Activated CD8-positive, alpha-beta T cell treated with anti-CD3 and anti-CD28 coated beads for 36 hours (primary cell): ENCODE measurements at regions not wholly inside any gene's neighbourhood (a gene's known extent, or its start where the extent isn't known, plus 50 kb on each side); places are given as distances from the start of the nearest gene placed in this dataset.

ENCODE experiments used
- ATAC-seq: fragments of 200-7000 bp; cut with Tn5 transposase; one replicate; pipeline ENCODE4 v1.10.0; 2021; ENCODE audit warnings: mild to moderate bottlenecking, moderate library complexity
- CTCF ChIA-PET: fragments of 350-600 bp; sonication (Branson Sonifier 250); formaldehyde crosslinking; loops from one replicate; lab custom pipeline; 2021; ENCODE audit warnings: antibody characterized with exemption; lab: Charles Lee
- POLR2A ChIA-PET: fragments of 350-600 bp; sonication (Branson Sonifier 250); formaldehyde crosslinking; loops from one replicate; lab custom pipeline; 2021; ENCODE audit warnings: antibody characterized with exemption; lab: Charles Lee
- DNase-seq: peaks from one replicate; pipeline ENCODE4 v3.0.0-alpha.2; 2020
- H3K27ac Mint-ChIP-seq: one replicate; pipeline ENCODE4 v1.8.0; 2021; ENCODE audit warnings: mild to moderate bottlenecking, mixed read lengths
- H3K27me3 Mint-ChIP-seq: one replicate; pipeline ENCODE4 v1.8.0; 2021; ENCODE audit warnings: mixed read lengths
- H3K36me3 Mint-ChIP-seq: one replicate; pipeline ENCODE4 v1.8.0; 2021; ENCODE audit warnings: low read depth, mixed read lengths
- H3K4me1 Mint-ChIP-seq: one replicate; pipeline ENCODE4 v1.8.0; 2021; ENCODE audit warnings: low read depth, mixed read lengths
- H3K4me3 Mint-ChIP-seq: one replicate; pipeline ENCODE4 v1.8.0; 2021; ENCODE audit warnings: mild to moderate bottlenecking, moderate library complexity, mixed read lengths
- H3K9me3 Mint-ChIP-seq: one replicate; pipeline ENCODE4 v1.8.0; 2021; ENCODE audit warnings: mixed read lengths
- intact Hi-C: fragments of 100-400 bp; cut with micrococcal nuclease; formaldehyde crosslinking; loops from one replicate; pipeline ENCODE4 v1.10.0; 2022
- TF ChIP-seq, protein P1 (sequence below): fragments of 200-600 bp; IDR thresholded peaks from one replicate; pipeline ENCODE4 v1.8.0; 2022; ENCODE audit warnings: antibody characterized with exemption, mild to moderate bottlenecking

DNA sequence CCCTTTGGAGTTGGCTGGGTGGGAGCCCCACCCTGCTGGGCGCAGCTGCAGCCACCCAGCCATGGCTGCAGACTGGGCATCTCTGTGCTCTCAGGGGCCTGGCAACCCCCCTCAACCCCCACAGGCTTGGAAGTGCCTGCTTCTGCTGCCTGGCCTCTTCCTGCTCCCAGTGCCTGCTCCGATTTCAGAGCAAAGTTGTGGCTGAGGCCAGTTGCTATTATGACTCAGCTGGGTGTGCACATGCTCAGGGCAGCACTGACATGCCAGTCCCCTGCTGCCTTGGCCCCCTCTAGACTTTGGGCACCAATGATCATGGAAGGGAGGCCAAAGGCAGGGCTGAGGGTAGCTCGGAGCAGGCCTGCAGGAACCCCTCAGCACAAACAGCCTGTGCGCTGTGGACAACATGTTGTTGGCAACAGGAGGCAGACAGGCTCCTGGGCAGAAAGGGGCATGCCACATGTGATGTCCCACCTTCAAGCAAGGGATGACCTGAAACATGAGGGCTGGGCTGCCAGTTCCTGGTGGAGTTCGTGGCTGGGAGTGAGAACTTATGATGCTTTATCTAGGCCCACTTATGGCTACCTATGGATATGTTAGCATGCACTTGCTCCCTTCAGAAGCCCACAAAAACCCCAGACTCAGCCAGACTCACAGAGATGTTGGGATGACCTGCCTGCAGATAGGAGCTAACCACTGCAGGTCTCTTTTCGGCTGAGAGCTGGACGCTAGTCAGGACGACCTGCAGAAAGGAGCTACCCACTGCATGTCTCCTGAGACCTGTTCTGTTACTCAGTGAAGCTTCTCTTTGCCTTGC is 96.4 kb upstream of the AMOTL1 start:
- Mint-ChIP-seq H3K4me3 (no peak overlapping the region), H3K4me1 (no peaks in the 10 kb centered on the region), H3K9me3 (no peaks in the 10 kb centered on the region), H3K36me3 (no peaks in the 10 kb centered on the region), H3K27ac (no peak overlapping the region), H3K27me3 (no peaks in the 10 kb centered on the region)
- CTCF ChIA-PET = no interaction called here
- DNase-seq = no peak
- no peak for ATAC-seq
- intact Hi-C loops = no loop called here
- TF ChIP-seq, protein P1, sequence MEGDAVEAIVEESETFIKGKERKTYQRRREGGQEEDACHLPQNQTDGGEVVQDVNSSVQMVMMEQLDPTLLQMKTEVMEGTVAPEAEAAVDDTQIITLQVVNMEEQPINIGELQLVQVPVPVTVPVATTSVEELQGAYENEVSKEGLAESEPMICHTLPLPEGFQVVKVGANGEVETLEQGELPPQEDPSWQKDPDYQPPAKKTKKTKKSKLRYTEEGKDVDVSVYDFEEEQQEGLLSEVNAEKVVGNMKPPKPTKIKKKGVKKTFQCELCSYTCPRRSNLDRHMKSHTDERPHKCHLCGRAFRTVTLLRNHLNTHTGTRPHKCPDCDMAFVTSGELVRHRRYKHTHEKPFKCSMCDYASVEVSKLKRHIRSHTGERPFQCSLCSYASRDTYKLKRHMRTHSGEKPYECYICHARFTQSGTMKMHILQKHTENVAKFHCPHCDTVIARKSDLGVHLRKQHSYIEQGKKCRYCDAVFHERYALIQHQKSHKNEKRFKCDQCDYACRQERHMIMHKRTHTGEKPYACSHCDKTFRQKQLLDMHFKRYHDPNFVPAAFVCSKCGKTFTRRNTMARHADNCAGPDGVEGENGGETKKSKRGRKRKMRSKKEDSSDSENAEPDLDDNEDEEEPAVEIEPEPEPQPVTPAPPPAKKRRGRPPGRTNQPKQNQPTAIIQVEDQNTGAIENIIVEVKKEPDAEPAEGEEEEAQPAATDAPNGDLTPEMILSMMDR = no peak
- POLR2A ChIA-PET = no interaction called here

DNA sequence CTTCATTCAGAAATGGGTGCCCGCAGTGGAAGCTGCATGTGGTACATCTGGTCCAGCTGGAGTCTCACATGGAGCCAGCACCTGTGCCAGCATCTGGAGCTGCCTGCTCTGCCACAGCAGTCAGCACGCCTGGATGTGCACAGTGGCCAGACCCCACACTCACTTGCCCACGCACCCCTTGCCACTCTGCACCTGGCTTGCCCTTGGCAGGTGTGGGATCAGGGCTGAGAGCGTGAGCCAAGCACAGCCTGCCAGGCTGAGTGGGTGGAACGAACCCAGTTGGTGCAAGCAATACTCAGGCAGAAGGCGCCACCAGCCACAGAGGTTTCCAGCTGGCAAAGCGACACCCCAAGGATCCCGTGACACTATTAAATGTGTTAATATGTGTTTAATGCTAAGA is 95.5 kb upstream of the AMOTL1 start:
- CTCF ChIA-PET = no interaction called here
- DNase-seq = no peak

DNA sequence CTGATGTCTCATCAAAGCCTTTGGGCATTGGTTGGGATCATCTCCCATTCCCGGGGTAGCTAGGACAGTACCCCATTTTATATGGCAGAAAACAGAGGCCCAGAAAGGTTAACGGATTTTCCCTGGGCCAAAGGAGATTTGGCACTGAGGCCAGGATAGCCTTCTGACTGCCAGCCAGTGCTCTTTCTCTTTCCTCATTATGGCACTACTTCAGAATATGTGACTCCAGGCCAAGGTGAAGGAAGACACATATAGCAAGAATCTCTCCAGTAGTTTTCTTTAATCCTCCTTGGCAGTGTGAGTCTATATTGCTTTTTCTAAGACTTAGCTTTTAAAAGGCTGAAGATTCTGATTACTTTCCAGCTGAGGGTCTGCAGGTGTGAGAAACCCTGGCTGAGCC is 94.8 kb upstream of the AMOTL1 start:
- POLR2A ChIA-PET = no interaction called here
- intact Hi-C loops = no loop called here
- no peaks in the 10 kb centered on the region for H3K27me3 Mint-ChIP-seq
- H3K9me3 Mint-ChIP-seq = no peaks in the 10 kb centered on the region
- no peak overlapping the region for H3K4me3 Mint-ChIP-seq
- H3K27ac Mint-ChIP-seq = no peak overlapping the region
- no peak for DNase-seq
- no peaks in the 10 kb centered on the region for H3K36me3 Mint-ChIP-seq
- TF ChIP-seq, protein P1 = no peak
- CTCF ChIA-PET = no interaction called here
- no peaks in the 10 kb centered on the region for H3K4me1 Mint-ChIP-seq
- ATAC-seq = no peak

More for the DNA sequence above, 95.5 kb upstream of the AMOTL1 start:
- POLR2A ChIA-PET = no interaction called here
- TF ChIP-seq, protein P1 = no peak
- Mint-ChIP-seq H3K27ac (no peak overlapping the region), H3K4me1 (no peaks in the 10 kb centered on the region), H3K36me3 (no peaks in the 10 kb centered on the region), H3K27me3 (no peaks in the 10 kb centered on the region), H3K4me3 (no peak overlapping the region), H3K9me3 (no peaks in the 10 kb centered on the region)
- no peak for ATAC-seq
- intact Hi-C loops = no loop called here

DNA sequence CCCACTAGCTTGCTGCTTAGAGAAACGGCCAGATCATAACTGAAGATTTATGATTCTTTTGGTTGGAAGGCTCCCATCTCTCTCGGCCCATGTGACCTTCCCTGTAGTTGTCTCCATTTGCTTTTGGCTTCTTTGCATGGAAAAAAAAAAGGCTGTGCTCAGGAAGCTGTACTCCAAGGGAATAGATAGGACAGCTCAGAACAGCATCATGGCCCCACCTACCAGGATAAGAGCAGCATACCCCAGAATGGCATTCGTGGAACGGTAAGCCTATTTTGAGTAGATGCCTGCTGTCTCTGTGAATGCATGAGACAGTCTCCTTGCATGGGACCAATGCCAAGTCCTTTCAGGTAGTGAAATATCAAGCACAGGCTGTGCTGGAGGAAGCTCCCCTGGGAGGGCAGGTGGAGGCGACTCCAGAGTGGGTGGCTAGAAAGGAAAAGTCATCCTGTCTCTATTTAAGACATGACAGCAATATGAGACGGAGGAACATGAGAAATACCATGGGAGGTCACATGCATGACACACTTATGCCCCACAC is 94.1 kb upstream of the AMOTL1 start:
- TF ChIP-seq, protein P1 = no peak
- intact Hi-C loops = no loop called here
- no peaks in the 10 kb centered on the region for H3K9me3 Mint-ChIP-seq
- no peaks in the 10 kb centered on the region for H3K27me3 Mint-ChIP-seq
- no peak overlapping the region for H3K4me3 Mint-ChIP-seq
- ChIA-PET POLR2A (no interaction called here), CTCF (no interaction called here)
- H3K36me3 Mint-ChIP-seq = no peaks in the 10 kb centered on the region
- DNase-seq (no peak), ATAC-seq (no peak)
- H3K27ac Mint-ChIP-seq = no peak overlapping the region
- no peaks in the 10 kb centered on the region for H3K4me1 Mint-ChIP-seq

DNA sequence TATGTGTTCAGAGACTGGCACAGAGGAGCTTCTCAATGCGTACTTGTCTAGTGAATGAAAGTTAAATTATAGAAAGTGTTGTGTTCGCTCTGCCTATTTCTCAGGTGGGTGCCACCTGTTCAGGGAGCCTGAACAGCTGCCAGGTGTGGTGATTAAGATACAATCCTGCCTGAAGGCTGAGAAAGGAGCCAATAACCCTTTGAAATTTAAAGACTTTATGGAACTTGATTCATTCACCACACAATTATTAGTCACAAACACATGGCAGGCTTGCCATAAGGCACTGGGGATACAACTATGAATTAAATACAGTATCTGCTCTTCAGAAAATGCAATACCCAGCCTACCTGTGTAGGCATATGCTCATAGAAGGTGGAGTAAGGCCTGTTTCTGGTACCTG is 92.9 kb upstream of the AMOTL1 start:
- ChIA-PET POLR2A (no interaction called here), CTCF (no interaction called here)
- intact Hi-C loops = no loop called here
- no peak overlapping the region for H3K4me3 Mint-ChIP-seq
- no peak overlapping the region for H3K27ac Mint-ChIP-seq
- H3K9me3 Mint-ChIP-seq = no peaks in the 10 kb centered on the region
- no peaks in the 10 kb centered on the region for H3K36me3 Mint-ChIP-seq
- peaks cover under 1% of the 10 kb centered on the region for H3K27me3 Mint-ChIP-seq
- no peaks in the 10 kb centered on the region for H3K4me1 Mint-ChIP-seq
- DNase-seq = no peak
- no peak for ATAC-seq
- TF ChIP-seq, protein P1 = no peak
